ENCODE measurements at regions not wholly inside any gene's neighbourhood (a gene's known extent, or its start where the extent isn't known, plus 50 kb on each side); places are given as distances from the start of the nearest gene placed in this dataset.

DNA sequence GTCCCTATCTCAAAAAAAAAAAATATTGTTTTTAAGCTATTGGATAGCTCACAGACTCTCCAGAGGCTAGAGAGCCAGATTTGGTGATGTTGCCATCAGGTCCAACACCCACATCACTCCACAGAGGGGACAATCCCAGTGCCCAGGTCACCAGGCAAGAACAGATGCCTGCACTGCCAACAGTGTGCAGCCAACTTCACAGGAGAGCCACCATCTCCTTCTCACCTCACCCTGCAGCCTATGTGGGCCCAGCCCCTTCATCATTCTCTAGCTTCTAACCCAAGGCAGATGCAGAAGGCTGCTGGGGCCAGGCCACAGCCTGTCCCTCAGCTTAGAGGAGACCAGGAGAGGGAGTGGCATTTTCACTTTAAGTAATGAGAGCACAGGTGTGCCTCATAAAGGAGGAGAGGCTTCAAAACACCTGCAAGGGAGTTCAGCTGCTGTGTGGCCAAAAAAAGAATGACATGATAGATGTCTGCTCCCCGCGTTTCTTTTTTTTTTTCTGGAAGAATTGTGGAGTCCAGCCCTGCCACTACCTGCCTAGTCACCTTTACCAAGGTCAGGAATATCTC, 98.0 kb upstream of the ZSWIM2 start (continued):
- TF ChIP-seq ZBTB43 (CRISPR knock-in tag; IDR thresholded peaks at IDR 0.05) (no peak), USF2 (CRISPR knock-in tag; IDR thresholded peaks at IDR 0.05) (no peak), NFATC4 (CRISPR knock-in tag; IDR thresholded peaks at IDR 0.05) (no peak), ZNF512 (CRISPR knock-in tag; IDR thresholded peaks at IDR 0.05; ENCODE audit: borderline replicate concordance) (no peak), FOXP1 (CRISPR knock-in tag; IDR thresholded peaks at IDR 0.05; ENCODE audit: borderline replicate concordance) (no peak)
- TF ChIP-seq, protein P1, sequence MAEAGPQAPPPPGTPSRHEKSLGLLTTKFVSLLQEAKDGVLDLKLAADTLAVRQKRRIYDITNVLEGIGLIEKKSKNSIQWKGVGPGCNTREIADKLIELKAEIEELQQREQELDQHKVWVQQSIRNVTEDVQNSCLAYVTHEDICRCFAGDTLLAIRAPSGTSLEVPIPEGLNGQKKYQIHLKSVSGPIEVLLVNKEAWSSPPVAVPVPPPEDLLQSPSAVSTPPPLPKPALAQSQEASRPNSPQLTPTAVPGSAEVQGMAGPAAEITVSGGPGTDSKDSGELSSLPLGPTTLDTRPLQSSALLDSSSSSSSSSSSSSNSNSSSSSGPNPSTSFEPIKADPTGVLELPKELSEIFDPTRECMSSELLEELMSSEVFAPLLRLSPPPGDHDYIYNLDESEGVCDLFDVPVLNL (CRISPR knock-in tag; IDR thresholded peaks at IDR 0.05; ENCODE audit: borderline replicate concordance, low read depth), result no peak

DNA sequence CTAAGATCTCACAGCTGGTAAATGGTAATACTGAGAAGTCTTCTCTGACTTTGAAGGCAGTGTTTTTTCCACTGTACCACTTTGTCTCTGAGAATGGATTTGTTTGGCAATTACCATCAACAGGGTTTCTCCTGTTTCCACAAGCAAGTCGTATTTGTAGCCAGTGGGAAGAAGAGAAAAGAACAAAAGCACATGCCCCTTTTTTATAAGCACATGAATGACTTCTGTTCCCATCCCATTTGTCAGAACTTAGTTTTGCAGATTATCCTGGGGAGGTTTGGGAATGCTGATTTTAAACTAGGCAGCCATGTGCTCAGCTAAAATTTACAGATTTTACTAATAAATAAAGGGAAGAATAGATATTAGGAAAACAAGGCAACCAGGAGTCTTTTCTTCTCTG, 92.9 kb upstream of the ZSWIM2 start:
- no peak for DNase-seq (ENCODE audit: low spot score)
- no peaks in the 10 kb centered on the region for H3K27me3 Mint-ChIP-seq (ENCODE audit: low read depth)
- no peak overlapping the region for H3K4me3 Mint-ChIP-seq
- no peaks in the 10 kb centered on the region for H3K9me3 Mint-ChIP-seq
- ChIA-PET POLR2A (no interaction called here), CTCF (no interaction called here)
- H3K27ac Mint-ChIP-seq, result no peak overlapping the region
- peaks cover 5% of the 10 kb centered on the region; the same call in 1 of the 2 replicates for H3K4me1 Mint-ChIP-seq
- no peak for ATAC-seq
- no peak for TF ChIP-seq EMX1 (CRISPR knock-in tag; IDR thresholded peaks at IDR 0.05)
- no peaks in the 10 kb centered on the region for H3K36me3 Mint-ChIP-seq

DNA sequence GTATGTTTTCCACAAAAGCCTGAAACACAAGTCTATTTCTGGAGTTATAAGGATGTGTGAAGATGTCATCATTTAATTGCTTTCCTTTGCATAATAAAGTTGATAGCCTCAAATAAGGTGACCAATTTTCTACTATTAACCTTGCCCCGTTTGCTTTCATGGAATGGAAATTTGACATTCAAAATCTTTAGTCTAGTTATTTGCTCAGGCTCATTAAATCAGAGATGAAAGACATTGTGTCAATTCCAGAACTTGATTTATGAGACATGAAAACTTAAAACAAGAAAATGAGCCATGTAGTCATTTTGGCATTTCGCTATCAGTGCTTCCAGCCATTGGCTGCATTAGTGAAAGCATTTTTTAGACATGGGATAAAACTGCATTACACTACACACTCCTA, 91.5 kb upstream of the ZSWIM2 start:
- no peaks in the 10 kb centered on the region for H3K9me3 Mint-ChIP-seq
- no peaks in the 10 kb centered on the region for H3K36me3 Mint-ChIP-seq
- TF ChIP-seq TEAD4 (CRISPR knock-in tag; IDR thresholded peaks at IDR 0.05) (no peak), FOXP4 (CRISPR knock-in tag; IDR thresholded peaks at IDR 0.05) (no peak), RELA (CRISPR knock-in tag; IDR thresholded peaks at IDR 0.05; ENCODE audit: borderline replicate concordance) (no peak), IRF2 (CRISPR knock-in tag; IDR thresholded peaks at IDR 0.05; ENCODE audit: borderline replicate concordance, low read depth) (no peak), ZNF263 (CRISPR knock-in tag; IDR thresholded peaks at IDR 0.05; ENCODE audit: low read depth) (no peak)
- TF ChIP-seq, protein P2, sequence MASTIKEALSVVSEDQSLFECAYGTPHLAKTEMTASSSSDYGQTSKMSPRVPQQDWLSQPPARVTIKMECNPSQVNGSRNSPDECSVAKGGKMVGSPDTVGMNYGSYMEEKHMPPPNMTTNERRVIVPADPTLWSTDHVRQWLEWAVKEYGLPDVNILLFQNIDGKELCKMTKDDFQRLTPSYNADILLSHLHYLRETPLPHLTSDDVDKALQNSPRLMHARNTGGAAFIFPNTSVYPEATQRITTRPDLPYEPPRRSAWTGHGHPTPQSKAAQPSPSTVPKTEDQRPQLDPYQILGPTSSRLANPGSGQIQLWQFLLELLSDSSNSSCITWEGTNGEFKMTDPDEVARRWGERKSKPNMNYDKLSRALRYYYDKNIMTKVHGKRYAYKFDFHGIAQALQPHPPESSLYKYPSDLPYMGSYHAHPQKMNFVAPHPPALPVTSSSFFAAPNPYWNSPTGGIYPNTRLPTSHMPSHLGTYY (CRISPR knock-in tag; IDR thresholded peaks at IDR 0.05), result no peak
- DNase-seq (ENCODE audit: low spot score) (no peak), ATAC-seq (no peak)
- no peaks in the 10 kb centered on the region for H3K27me3 Mint-ChIP-seq (ENCODE audit: low read depth)
- POLR2A ChIA-PET, result no interaction called here
- no peak overlapping the region for H3K4me3 Mint-ChIP-seq
- CTCF ChIA-PET, result no interaction called here
- peaks cover 6% of the 10 kb centered on the region; the same call in 1 of the 2 replicates for H3K4me1 Mint-ChIP-seq
- no peak overlapping the region for H3K27ac Mint-ChIP-seq
